Astrocyte (in vitro differentiated cells and primary cell): ENCODE measurements at regions not wholly inside any gene's neighbourhood (a gene's known extent, or its start where the extent isn't known, plus 50 kb on each side); places are given as distances from the start of the nearest gene placed in this dataset.

Experiments used
- DNase-seq: peaks from one replicate; pipeline ENCODE4 v3.0.0-alpha.2; 2010; ENCODE audit warnings: low read depth
- FAIRE-seq: peaks from 2 replicates; lab custom pipeline; 2011; peaks lifted over from hg19 to GRCh38; lab: Jason Lieb, UNC
- H2AFZ ChIP-seq: 2 replicates; pipeline ENCODE4 v1.6.0; 2012; ENCODE audit warnings: low read depth, low read length, inconsistent platforms
- H3K27ac ChIP-seq: 2 replicates; pipeline ENCODE4 v1.5.1; 2011; ENCODE audit warnings: low read depth, low read length, inconsistent platforms
- H3K27me3 ChIP-seq: 2 replicates; pipeline ENCODE4 v1.6.0; 2011; ENCODE audit warnings: low read length, inconsistent platforms; ENCODE audit not compliant: insufficient read depth
- H3K36me3 ChIP-seq: 2 replicates; pipeline ENCODE4 v1.5.1; 2011; ENCODE audit warnings: low read length, inconsistent platforms; ENCODE audit not compliant: insufficient read depth
- H3K4me1 ChIP-seq: 2 replicates; pipeline ENCODE4 v1.5.1; 2011; ENCODE audit warnings: low read length, inconsistent platforms; ENCODE audit not compliant: insufficient read depth
- H3K4me2 ChIP-seq: 2 replicates; pipeline ENCODE4 v1.6.0; 2012; ENCODE audit warnings: low read length, inconsistent platforms
- H3K4me3 ChIP-seq: 2 replicates; pipeline ENCODE4 v1.5.1; 2011; ENCODE audit warnings: low read depth, mild to moderate bottlenecking, low read length, inconsistent platforms; ENCODE audit not compliant: insufficient read depth
- H3K79me2 ChIP-seq: 2 replicates; pipeline ENCODE4 v1.6.0; 2012; ENCODE audit warnings: mild to moderate bottlenecking, low read length, inconsistent platforms; ENCODE audit not compliant: insufficient read depth
- H3K9ac ChIP-seq: 2 replicates; pipeline ENCODE4 v1.6.0; 2012; ENCODE audit warnings: mild to moderate bottlenecking, low read length, inconsistent platforms
- H3K9me3 ChIP-seq: 2 replicates; pipeline ENCODE4 v1.5.1; 2012; ENCODE audit warnings: low read depth, mild to moderate bottlenecking, low read length, inconsistent platforms; ENCODE audit not compliant: insufficient read depth
- H4K20me1 ChIP-seq: 2 replicates; pipeline ENCODE4 v1.6.0; 2012; ENCODE audit warnings: low read length, inconsistent platforms; ENCODE audit not compliant: insufficient read depth
- H3K27ac Mint-ChIP-seq: one replicate; pipeline ENCODE4 v1.8.0; 2021; ENCODE audit warnings: mild to moderate bottlenecking, mixed read lengths; ENCODE audit not compliant: unreplicated experiment
- H3K27me3 Mint-ChIP-seq: one replicate; pipeline ENCODE4 v1.8.0; 2021; ENCODE audit warnings: low read depth, mixed read lengths; ENCODE audit not compliant: unreplicated experiment
- H3K36me3 Mint-ChIP-seq: one replicate; pipeline ENCODE4 v1.8.0; 2021; ENCODE audit warnings: low read depth, mixed read lengths; ENCODE audit not compliant: unreplicated experiment
- H3K4me1 Mint-ChIP-seq: one replicate; pipeline ENCODE4 v1.8.0; 2021; ENCODE audit warnings: low read depth, mixed read lengths; ENCODE audit not compliant: unreplicated experiment
- H3K4me3 Mint-ChIP-seq: one replicate; pipeline ENCODE4 v1.8.0; 2021; ENCODE audit warnings: mild to moderate bottlenecking, moderate library complexity, mixed read lengths; ENCODE audit not compliant: unreplicated experiment
- H3K9me3 Mint-ChIP-seq: one replicate; pipeline ENCODE4 v1.8.0; 2021; ENCODE audit warnings: mild to moderate bottlenecking, mixed read lengths; ENCODE audit not compliant: unreplicated experiment
- CTCF ChIP-seq: IDR thresholded peaks from 2 replicates; pipeline ENCODE4 v1.5.1; 2011; ENCODE audit warnings: low read depth, mild to moderate bottlenecking, inconsistent platforms, low read length, moderate library complexity; ENCODE audit not compliant: insufficient read depth
- EZH2 ChIP-seq: IDR thresholded peaks from 2 replicates; pipeline ENCODE4 v1.6.1; 2012; ENCODE audit warnings: mild to moderate bottlenecking, low read length, inconsistent platforms; ENCODE audit not compliant: insufficient read depth

DNA sequence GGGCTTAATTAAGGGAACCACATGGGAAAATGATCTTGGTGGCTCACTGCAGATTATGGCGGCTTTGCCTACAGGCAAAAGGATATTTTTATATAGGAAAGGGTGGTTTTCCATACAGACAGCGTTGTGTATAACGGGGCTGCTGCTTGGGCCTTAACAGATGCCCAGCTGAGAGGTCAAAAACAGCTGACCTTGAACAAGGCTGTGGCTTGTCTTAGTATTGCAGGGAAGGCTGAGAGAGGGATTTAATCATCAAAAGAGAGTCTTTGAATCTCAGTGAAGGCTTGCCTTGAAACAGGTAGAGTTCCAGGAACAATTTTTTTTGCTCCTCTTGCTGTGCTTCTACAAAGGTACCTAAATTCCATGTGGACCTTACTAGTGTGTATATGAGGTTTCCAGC, 301.6 kb upstream of the C11orf87 start:
- Histone ChIP-seq H4K20me1 (no peaks in the 10 kb centered on the region), H3K36me3 (no peaks in the 10 kb centered on the region), H3K9ac (no peak overlapping the region), H3K27ac (no peak overlapping the region), H2AFZ (no peak overlapping the region), H3K9me3 (no peaks in the 10 kb centered on the region), H3K27me3 (no peaks in the 10 kb centered on the region), H3K4me3 (no peak overlapping the region), H3K4me1 (no peaks in the 10 kb centered on the region), H3K79me2 (no peaks in the 10 kb centered on the region), H3K4me2 (no peak overlapping the region)
- Mint-ChIP-seq H3K36me3 (no peaks in the 10 kb centered on the region), H3K4me3 (no peak overlapping the region), H3K9me3 (peaks cover 4% of the 10 kb centered on the region), H3K27me3 (peaks cover 3% of the 10 kb centered on the region), H3K4me1 (peaks cover 8% of the 10 kb centered on the region), H3K27ac (no peak overlapping the region)
- TF ChIP-seq CTCF, result no peak
- no peak for TF ChIP-seq EZH2
- no peak for DNase-seq
- no peak for FAIRE-seq

DNA sequence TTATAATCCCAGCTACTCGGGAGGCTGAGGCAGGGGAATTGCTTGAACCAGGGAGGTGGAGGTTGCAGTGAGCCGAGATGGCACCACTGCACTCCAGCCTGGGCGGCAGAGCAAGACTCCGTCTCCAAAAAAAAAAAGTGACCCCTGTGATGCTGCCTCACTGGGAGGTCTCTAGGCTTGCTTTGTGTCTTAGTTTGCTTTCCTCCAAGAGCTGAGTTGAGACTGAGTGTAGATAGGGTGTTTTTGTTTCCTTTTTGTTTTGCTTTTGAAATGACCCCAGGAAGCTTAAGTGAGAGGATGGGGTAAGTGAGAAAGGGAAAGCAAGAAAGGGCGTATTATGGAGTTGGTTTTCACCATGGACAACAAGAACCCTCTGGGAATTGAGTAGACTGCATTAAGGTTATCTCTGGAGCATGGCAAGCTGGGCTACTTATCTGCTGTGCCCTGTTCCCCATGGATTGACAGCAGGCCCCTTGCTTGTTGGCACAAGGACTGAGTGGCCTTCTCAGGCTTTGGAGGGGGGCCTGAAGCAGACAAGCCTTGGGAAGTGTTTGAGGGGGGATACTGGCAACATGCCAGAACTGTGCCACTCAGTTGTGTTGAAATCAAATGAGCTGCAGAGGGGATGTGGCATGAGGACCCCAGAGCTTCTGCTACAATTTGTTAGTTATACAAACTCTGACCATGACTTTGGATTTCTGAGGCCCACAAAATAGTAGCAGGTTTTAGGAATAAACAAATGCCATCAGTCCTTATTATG, 300.6 kb upstream of the C11orf87 start:
- Histone ChIP-seq H2AFZ (no peak overlapping the region), H3K9ac (no peak overlapping the region), H3K4me2 (no peak overlapping the region), H3K4me3 (no peak overlapping the region), H3K4me1 (no peaks in the 10 kb centered on the region), H3K27ac (no peak overlapping the region), H3K9me3 (no peaks in the 10 kb centered on the region), H4K20me1 (no peaks in the 10 kb centered on the region), H3K27me3 (no peaks in the 10 kb centered on the region), H3K36me3 (no peaks in the 10 kb centered on the region), H3K79me2 (no peaks in the 10 kb centered on the region)
- TF ChIP-seq EZH2 (no peak), CTCF (no peak)
- Mint-ChIP-seq H3K9me3 (peaks cover 4% of the 10 kb centered on the region), H3K4me1 (peaks cover 8% of the 10 kb centered on the region), H3K36me3 (no peaks in the 10 kb centered on the region), H3K27ac (no peak overlapping the region), H3K27me3 (peaks cover 3% of the 10 kb centered on the region), H3K4me3 (no peak overlapping the region)
- DNase-seq, result no peak
- FAIRE-seq, result no peak
